ENCODE measurements at regions not wholly inside any gene's neighbourhood (a gene's known extent, or its start where the extent isn't known, plus 50 kb on each side); places are given as distances from the start of the nearest gene placed in this dataset.

- TF ChIP-seq CTCF (IDR thresholded peaks at IDR 0.05) = no peak
- no peak for TF ChIP-seq POLR2A (IDR thresholded peaks at IDR 0.05)
Measured at GRCh38 chr21:35340273-35340672, 291.2 kb upstream of the RUNX1 start.

Measured in heart left ventricle (tissue), 13 donors.